ENCODE measurements at regions not wholly inside any gene's neighbourhood (a gene's known extent, or its start where the extent isn't known, plus 50 kb on each side); places are given as distances from the start of the nearest gene placed in this dataset.
A peak's percentile ranks its signal among the peaks of the same experiment; 100 is the strongest.

GRCh38 chr15:91692596-91692995, 160.9 kb upstream of the SLCO3A1 start:
- DNase-seq = no peak

GRCh38 chr15:91694131-91694830, 159.2 kb upstream of the SLCO3A1 start:
- peak in 1 of 4 experiments; percentile 13 for DNase-seq

- peak; percentile 49 to 75 (median 59) for DNase-seq
These were observed 158.7 kb upstream of the SLCO3A1 start for GRCh38 chr15:91694831-91695210.

- no peak for DNase-seq
These were observed 157.7 kb upstream of the SLCO3A1 start for GRCh38 chr15:91695799-91696198.

- no peak for DNase-seq
These were observed 156.5 kb upstream of the SLCO3A1 start for GRCh38 chr15:91696981-91697380.

GRCh38 chr15:91698241-91698640, 155.3 kb upstream of the SLCO3A1 start:
- no peak for DNase-seq

GRCh38 chr15:91699741-91700140, 153.8 kb upstream of the SLCO3A1 start:
- no peak for DNase-seq

GRCh38 chr15:91703274-91703673, 150.2 kb upstream of the SLCO3A1 start:
- DNase-seq = no peak

GRCh38 chr15:91704343-91704742, 149.2 kb upstream of the SLCO3A1 start:
- no peak for DNase-seq

GRCh38 chr15:91706322-91707032, 147.0 kb upstream of the SLCO3A1 start:
- peak; percentile 85 to 88 (median 88) for DNase-seq

- no peak for DNase-seq
These were observed 143.3 kb upstream of the SLCO3A1 start for GRCh38 chr15:91710080-91710698.

- DNase-seq = no peak
These were observed 142.0 kb upstream of the SLCO3A1 start for GRCh38 chr15:91711384-91712033.

GRCh38 chr15:91712286-91712685, 141.2 kb upstream of the SLCO3A1 start:
- DNase-seq = no peak

- no peak for DNase-seq
These were observed 137.0 kb upstream of the SLCO3A1 start for GRCh38 chr15:91716536-91716935.

GRCh38 chr15:91717811-91718210, 135.7 kb upstream of the SLCO3A1 start:
- no peak for DNase-seq

GRCh38 chr15:91723959-91724358, 129.5 kb upstream of the SLCO3A1 start:
- no peak for DNase-seq

- no peak for DNase-seq
These were observed 119.8 kb upstream of the SLCO3A1 start for GRCh38 chr15:91733661-91734060.

- DNase-seq = no peak
These were observed 116.2 kb upstream of the SLCO3A1 start for GRCh38 chr15:91737151-91737818.

GRCh38 chr15:91741986-91742385, 111.5 kb upstream of the SLCO3A1 start:
- DNase-seq = no peak

- DNase-seq = no peak
These were observed 101.9 kb upstream of the SLCO3A1 start for GRCh38 chr15:91751611-91752010.

GRCh38 chr15:91752081-91752785, 101.3 kb upstream of the SLCO3A1 start:
- DNase-seq = no peak

- no peak for DNase-seq
These were observed 93.9 kb upstream of the SLCO3A1 start for GRCh38 chr15:91759560-91759959.

All from suppressor macrophage (primary cell).